ENCODE measurements at regions not wholly inside any gene's neighbourhood (a gene's known extent, or its start where the extent isn't known, plus 50 kb on each side); places are given as distances from the start of the nearest gene placed in this dataset.

DNA sequence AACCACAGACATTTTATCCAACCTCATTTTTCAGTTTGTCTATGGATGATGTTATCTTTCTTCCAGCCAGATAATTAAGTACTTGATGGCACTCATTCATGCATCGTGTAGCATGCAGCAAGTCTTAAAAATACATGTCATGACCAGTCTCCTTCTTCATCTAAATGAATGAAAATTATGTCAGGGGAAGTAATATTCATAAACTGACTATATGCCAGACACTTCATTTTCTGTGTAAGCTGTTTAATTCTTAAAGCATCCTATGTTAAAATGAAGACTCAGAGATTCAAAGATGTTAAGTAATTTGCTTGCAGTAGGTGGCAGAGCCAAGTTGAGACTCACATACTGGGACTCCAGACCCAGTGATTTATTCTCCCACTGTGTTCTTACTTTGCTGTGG is 181.7 kb upstream of the CD180 start:
- DNase-seq (ENCODE audit: low read depth, low spot score): no peak
- H3K27ac ChIP-seq: no peak overlapping the region

GRCh38 chr5:67377631-67378030 is 181.0 kb upstream of the CD180 start:
- DNase-seq (ENCODE audit: low read depth, low spot score): no peak
- H3K27ac ChIP-seq: no peak overlapping the region

DNA sequence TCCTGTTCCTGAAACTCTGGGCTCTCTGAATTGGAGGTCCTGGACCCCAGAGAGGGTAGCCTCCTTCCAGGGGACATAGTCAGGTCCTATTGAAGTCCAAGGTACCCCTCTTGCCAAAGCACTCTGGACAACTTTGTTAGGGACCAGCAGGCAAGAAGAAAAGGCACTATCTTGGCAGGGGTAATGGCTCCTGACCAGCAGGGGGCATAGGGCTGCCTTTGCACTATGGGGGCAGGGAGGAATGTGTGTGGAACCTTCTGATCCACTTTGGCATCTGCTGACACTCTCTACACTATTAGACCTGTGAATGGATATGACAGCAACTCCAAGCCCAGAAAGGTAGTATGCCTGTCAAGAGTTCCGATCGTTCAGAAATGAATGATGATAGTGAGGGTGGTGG is 179.0 kb upstream of the CD180 start:
- no peak overlapping the region for H3K27ac ChIP-seq
- no peak for DNase-seq (ENCODE audit: low read depth, low spot score)

GRCh38 chr5:67374378-67374777 is 177.8 kb upstream of the CD180 start:
- H3K27ac ChIP-seq: no peak overlapping the region
- DNase-seq (ENCODE audit: low read depth, low spot score): no peak

DNA sequence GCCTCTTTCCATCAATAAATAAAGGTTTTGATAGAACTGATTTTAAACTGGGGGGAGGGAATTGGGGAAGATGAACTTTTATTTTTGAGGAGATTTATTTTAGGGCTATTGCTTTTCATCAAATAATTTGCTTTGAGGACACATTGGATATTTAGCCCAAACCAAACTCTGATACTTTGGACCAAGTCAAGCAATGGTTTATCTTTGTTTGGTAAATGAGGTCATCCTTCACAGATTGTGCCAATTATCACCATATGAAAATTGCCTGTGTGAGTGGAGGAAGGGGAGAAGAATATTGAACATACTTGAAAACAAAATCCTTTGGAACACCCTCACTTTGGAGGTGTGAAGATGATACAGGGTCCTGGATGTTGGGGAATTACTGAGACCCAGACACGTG is 176.9 kb upstream of the CD180 start:
- no peak for DNase-seq (ENCODE audit: low read depth, low spot score)
- no peak overlapping the region for H3K27ac ChIP-seq

DNA sequence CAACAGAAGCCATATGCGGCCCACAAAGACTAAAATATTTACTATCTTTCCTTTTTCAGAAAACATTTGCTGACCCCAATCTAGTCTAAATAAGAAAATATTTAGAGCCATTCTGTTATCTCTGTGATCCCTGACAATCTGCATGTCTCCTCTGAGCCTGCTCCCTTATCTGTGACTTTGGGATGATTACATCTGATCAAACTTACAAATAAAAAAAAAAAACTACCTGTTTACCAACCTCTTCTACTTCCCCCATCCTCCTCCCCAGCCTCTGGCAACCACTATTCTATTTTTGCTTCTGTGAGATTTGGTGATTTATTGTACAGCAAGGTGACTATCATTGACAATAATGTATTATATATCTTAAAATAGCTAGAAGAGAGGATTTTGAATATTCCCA is 176.3 kb upstream of the CD180 start:
- DNase-seq (ENCODE audit: low read depth, low spot score): no peak
- no peak overlapping the region for H3K27ac ChIP-seq

DNA sequence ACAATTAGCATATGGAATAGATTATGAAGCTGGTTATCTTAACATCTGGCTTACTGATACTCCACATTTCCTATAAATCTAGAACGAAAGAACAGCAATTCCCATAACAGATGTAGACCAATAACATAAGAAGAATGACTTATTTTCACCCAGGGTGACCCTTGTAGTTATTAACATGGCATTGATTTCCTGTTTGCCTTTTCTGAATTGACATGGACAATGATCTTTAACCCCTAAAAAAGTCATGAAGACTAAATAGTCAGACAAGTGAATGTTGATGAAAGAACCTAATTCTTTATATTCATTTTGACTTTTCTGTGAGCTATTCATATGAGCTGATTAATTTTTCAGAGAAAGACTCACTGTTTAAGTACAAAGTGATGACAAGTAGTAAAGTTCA is 175.3 kb upstream of the CD180 start:
- DNase-seq (ENCODE audit: low read depth, low spot score): no peak
- H3K27ac ChIP-seq: no peak overlapping the region

GRCh38 chr5:67366691-67367395 is 170.2 kb upstream of the CD180 start:
- H3K27ac ChIP-seq: no peak overlapping the region
- no peak for DNase-seq (ENCODE audit: low read depth, low spot score)

DNA sequence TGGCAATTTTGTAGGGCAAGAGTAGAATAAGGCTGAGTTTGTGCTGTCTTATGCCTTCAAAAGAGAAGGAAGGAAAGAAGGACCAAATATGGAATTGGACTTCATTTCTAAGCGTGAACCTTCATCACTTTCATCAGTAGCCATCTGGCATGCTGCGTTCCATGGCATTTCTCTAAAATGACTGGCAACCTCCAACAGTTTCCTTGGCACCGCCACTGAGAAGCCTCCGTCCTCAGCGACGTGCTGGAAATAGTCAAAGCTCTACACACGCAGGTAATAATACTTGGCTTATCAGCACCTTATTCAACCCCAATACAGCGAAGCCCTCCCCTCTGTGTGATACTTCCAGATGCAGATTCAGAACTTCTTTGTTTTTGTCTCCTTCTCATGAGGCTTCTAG is 169.7 kb upstream of the CD180 start:
- no peak for DNase-seq (ENCODE audit: low read depth, low spot score)

GRCh38 chr5:67364381-67364970 is 167.9 kb upstream of the CD180 start:
- DNase-seq (ENCODE audit: low read depth, low spot score): no peak
- H3K27ac ChIP-seq: no peak overlapping the region

More for the DNA sequence above, 169.7 kb upstream of the CD180 start:
- H3K27ac ChIP-seq: no peak overlapping the region

- H3K27ac ChIP-seq: no peak overlapping the region
- no peak for DNase-seq (ENCODE audit: low read depth, low spot score)
These were observed 167.4 kb upstream of the CD180 start for GRCh38 chr5:67363963-67364362.

- H3K27ac ChIP-seq: no peak overlapping the region
- no peak for DNase-seq (ENCODE audit: low read depth, low spot score)
These were observed 166.6 kb upstream of the CD180 start for GRCh38 chr5:67363180-67363709.

DNA sequence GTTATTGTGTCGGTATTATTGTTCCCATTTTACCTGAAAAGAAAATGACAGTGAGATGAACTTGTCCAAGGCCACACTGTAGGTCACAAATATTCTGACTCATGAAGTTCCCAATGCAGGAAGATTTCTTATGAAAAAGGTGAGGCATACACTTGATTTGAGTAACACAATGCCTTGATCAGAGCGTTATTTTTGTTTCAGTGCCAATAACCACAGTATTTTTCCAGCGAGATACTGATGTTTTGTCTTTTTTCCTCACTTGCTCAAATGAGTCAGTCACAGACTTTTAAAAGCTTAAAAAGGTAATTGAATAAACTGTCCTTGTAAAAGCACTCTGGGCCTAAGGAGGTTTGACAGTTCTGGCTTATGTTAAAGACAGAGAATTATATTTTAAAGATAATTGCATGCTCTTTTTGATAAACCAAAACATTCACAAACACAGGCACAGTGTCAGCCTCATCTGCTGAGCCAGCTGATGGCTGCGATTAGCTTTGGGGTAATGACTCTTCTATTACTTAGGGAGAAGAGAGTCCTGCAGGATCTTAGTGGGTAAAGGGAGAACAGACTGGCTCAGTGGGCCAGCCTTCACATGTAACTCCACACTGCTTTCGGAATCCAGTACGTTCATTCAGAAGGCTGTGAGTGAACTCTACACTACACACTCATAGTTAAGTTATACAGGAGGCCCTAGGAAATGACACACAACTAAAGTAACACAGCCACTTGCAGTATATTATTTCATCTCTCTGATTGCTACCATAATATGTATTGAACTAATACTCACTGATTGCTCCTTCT is 165.5 kb upstream of the CD180 start:
- DNase-seq (ENCODE audit: low read depth, low spot score): no peak
- H3K27ac ChIP-seq: no peak overlapping the region

DNA sequence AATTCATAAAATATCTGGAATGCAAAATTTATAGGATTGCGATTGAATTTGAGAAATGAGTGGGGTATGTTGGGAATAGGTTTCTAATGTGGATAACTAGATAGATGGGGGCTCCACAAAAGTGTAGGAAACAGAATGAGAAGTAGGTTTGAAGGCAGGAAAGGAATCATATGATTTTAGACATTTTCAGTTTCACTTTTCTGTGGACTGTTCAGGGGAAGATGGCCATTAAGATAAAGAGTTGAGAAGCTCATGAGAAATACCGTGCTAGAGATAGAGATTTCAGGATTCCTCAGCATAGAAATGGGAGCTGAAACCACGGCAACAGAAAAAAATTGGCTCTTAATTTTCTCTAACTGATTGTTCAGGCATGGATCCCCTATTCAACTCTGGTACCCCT is 163.4 kb upstream of the CD180 start:
- no peak overlapping the region for H3K27ac ChIP-seq
- DNase-seq (ENCODE audit: low read depth, low spot score): no peak

DNA sequence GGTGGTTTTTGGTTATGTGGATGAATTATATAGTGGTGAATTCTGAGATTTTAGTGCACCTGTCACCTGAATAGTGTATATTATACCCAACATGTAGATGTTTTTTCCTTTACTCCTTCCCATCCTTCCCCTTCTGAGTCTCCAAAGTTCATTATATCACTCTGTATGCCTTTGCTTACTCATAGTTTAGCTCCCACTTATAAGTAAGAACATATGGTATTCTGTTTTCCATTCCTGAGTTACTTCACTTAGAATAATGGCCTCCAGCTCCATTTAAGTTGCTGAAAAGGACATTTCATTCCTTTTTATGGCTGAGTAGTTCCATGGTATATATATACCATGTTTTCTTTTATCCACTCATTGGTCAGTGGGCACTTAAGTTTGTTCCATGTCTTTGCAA is 161.6 kb upstream of the CD180 start:
- DNase-seq (ENCODE audit: low read depth, low spot score): no peak
- no peak overlapping the region for H3K27ac ChIP-seq

- no peak overlapping the region for H3K27ac ChIP-seq
- no peak for DNase-seq (ENCODE audit: low read depth, low spot score)
These were observed 158.6 kb upstream of the CD180 start for GRCh38 chr5:67355120-67355713.

DNA sequence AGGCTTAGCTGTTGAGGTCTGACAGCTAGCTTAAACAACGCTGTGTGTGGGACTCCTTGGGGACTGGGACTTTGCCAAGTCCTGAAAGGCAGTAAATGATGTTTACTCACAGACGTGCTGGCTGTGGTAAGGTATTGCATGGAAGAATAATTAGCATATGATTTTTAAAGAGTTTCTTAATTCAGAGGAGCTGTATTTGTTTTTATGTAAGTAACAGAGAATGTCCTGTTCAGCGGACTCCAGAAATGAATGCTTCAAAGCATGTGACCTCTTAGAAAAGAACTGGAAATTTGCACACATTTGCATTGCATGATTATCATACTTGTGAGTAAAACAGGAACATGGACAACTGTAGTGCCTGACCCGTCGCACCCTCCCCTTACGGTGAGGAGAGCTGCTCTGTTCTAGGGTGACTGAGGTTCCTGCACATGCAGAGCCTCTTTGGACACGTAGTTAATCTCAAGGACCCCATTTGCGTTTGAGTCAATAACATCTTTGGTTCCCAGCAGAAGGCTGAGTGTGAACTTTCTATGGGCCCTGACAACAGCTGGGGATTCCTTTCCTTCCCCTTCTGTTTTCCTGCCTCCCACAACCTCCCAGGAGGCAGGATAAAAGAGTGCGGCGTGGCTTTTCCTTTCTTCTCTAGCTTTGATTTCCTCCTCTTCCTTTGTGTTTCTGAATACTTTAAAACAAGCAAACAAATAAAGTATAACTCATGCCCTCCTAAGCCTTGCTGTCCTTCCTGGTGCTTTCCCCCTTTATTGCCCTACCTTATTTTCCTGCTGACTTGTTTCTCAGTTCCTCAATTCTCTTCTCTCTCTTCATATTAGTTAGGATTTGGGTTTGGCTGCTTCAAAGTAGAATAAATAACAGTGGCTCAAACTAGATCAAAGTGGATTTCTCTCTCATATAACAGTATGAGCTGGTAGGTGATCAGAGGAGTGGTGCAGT is 157.2 kb upstream of the CD180 start:
- no peak overlapping the region for H3K27ac ChIP-seq
- DNase-seq (ENCODE audit: low read depth, low spot score): no peak

DNA sequence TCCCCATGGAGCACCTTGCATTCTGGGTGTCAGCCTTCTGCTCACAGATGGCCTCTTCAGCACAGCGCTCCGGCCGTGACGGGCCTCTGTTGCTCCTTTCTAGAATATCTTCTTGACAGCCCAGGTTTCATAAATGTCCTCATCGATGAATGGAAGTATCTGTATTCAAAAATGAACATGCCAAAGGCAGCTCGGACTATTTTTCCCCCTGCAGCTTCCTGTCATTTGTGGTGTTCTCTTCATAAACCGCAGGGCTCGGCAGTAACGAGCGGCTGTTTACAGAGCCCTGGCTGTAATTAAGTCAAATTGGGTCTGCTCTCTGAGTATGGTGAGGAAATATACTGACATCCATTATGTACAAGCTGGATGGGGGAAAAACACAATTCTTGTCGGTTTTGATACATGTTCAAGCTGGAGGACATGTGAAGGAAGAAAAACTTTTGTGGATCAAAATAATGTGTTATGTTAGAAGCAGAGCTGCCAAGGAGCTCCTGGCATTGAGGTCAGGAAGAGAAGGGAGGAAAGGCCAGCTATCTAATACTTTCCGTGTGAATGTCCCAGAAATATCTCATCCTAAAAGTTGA is 154.1 kb upstream of the CD180 start:
- no peak for DNase-seq (ENCODE audit: low read depth, low spot score)
- no peak overlapping the region for H3K27ac ChIP-seq

DNA sequence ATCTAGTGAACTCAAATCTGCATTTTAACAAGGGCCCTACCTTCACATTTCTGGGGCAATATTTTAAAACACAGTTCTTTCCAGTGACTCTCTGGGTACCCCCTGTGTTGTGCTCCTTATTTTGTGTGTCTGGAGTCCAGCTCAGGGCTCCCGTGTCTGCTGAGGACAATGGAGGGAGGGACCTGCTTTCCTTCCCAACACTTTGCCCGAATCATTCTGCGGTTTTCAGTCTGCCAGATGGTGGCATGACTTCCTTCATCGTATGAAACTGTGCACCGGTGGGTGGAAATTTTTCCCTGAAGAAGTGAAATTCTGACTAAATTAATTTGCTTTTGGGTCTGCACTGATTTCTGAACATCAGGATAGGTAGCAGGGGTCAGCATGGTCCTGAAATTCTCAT is 153.6 kb upstream of the CD180 start:
- DNase-seq (ENCODE audit: low read depth, low spot score): no peak
- H3K27ac ChIP-seq: no peak overlapping the region
